Mesenteric fat pad (tissue), 1 donor: ENCODE measurements at regions not wholly inside any gene's neighbourhood (a gene's known extent, or its start where the extent isn't known, plus 50 kb on each side); places are given as distances from the start of the nearest gene placed in this dataset.

ENCODE experiments used
- DNase-seq: peaks from one replicate; pipeline ENCODE4 v3.0.0-alpha.2; 2020; ENCODE audit warnings: low spot score
- donor health status: DM: yes; HTN: yes; CAD: no.

DNA sequence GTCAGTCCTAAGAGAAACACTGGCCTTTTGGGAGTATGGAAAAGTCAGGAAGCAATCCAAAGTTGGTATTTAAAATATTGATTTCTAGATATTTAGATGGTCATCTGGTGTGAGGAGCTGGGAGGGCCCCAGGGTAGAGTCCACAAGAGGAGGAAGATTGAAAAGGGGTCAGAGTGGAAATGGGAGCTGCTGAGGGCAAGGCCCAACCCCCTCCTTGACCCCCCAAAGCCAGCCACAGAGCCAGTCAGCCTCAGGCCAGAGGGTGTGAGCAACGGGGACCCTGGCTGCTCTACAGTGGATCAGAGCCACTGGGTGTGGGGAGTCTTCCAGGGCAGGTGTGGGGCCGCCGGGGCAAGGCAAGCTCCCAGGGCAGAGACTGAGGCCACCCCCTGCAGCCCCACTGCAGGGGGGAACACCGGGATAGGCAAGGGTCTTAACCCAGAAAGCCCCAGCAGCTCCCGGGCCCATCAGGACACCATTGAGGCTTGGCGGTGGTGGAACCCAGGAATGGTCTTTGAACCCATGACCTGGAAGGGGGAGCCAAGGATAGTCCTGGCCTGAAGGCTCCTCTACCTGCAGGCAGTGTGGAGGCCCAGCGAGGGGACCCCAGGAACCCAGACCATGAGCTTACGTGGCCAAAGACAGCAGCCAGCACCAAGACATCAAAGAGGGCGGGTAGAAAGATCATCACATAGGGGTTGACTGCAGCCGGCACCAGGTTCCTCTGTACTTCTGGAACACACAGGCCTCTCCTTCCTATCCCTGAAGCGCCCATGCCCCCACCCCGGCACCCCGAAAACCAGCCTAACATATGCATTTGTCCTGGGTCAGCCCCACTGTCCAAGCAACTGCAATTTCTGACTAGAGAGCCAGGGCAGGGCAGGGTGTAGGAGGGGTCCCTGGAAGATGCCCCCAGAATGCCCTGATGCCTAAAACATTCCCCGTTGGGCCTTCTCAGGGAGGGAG is 51.3 kb upstream of the CSPG4 start:
- DNase-seq, result peak; percentile 79

DNA sequence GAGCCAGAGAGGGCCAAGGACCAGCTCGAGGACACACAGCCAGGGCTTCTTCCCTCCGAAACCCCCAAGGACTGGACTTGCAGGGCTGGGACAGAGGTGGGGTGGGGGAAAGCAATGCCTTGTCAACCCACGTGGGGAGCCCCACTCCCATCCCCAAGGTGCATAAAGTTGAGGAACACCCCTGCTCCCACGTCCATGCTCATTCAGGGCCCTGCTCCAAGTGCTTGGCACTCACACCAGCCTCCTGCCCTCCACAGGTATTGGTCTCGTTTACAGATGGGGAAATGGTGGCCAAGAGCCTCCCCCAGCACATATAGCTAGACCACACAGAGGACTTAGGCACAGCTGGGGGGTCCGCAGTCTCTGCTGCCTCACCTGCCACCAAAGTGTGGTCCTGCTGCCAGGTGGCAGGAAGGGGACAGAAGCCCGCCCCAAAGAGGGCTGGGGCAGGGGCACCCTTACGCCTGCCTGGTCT is 50.5 kb upstream of the CSPG4 start:
- peak; percentile 79 for DNase-seq
